Activated CD4-positive, alpha-beta T cell treated with anti-CD3 and anti-CD28 coated beads for 48 hours (primary cell): ENCODE measurements at regions not wholly inside any gene's neighbourhood (a gene's known extent, or its start where the extent isn't known, plus 50 kb on each side); places are given as distances from the start of the nearest gene placed in this dataset.
"Not testable (repeated sequence)": the region's sequence is repeated elsewhere in the genome, so short reads cannot be mapped to it uniquely, and the experiment has no call there.

Experiments
- DNase-seq: peaks from one replicate; pipeline ENCODE4 v3.0.0-alpha.2; 2020

- no peak for DNase-seq
These were observed 301.5 kb downstream of the NDUFA10 start for GRCh38 chr2:239723486-239724193.

GRCh38 chr2:239722760-239723470 lies 302.2 kb downstream of the NDUFA10 start:
- DNase-seq: no peak

DNA sequence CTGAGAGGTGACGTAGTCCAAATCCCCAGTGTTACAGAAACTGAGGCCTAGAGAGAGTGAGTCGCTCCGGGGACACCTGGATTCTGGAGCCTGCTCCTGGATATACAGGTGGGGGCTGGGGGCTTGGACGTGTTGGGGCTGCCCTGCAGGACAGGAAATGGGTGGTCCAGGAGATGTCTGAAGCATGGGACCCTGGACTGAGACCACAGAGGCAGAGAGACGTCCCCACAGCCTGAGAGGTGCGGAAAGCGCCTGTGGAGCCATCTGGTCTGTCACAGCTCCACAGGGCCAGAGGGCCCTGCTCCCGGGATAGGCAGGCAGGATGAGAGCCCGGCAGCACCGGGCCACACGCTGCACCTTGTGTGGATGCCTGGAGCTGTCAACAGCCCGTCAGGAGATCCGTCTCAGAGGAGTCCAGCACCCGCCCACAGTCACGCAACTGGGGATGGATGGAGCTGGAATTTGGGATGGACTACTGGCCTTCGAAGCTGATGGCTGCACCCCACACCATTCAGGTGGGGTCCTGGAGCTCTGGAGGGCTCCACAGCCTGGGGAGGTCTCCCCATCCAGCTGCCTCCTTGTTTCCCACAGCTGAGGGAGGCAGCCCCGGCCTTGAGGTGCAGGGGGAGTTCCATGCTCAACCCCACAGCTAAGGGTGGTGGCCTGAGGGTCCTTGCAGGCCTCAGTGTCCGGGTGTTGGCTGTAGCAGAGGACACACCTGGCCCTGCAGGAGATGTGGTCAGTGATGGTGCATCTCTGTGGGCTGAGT lies 303.0 kb downstream of the NDUFA10 start:
- DNase-seq: no peak

DNA sequence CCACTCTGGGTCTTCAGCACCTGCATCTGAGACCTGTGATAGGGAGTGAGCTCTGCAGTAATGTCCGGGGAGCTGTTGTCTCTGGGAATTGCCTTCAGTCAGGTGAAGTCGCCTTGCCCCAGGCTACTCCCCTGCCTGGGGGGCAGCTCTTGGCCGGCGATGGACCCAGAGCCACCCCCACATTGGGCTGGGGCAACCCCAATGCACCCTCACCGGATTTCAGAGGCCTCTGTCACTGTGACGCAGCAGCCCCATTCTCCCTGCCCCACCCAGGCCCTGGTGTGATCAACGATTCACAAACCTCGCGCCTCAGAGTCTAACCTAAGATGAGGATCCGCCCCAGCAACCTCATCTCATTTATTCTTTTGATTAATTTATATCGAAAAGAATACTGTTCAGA lies 303.6 kb downstream of the NDUFA10 start:
- DNase-seq: no peak

DNA sequence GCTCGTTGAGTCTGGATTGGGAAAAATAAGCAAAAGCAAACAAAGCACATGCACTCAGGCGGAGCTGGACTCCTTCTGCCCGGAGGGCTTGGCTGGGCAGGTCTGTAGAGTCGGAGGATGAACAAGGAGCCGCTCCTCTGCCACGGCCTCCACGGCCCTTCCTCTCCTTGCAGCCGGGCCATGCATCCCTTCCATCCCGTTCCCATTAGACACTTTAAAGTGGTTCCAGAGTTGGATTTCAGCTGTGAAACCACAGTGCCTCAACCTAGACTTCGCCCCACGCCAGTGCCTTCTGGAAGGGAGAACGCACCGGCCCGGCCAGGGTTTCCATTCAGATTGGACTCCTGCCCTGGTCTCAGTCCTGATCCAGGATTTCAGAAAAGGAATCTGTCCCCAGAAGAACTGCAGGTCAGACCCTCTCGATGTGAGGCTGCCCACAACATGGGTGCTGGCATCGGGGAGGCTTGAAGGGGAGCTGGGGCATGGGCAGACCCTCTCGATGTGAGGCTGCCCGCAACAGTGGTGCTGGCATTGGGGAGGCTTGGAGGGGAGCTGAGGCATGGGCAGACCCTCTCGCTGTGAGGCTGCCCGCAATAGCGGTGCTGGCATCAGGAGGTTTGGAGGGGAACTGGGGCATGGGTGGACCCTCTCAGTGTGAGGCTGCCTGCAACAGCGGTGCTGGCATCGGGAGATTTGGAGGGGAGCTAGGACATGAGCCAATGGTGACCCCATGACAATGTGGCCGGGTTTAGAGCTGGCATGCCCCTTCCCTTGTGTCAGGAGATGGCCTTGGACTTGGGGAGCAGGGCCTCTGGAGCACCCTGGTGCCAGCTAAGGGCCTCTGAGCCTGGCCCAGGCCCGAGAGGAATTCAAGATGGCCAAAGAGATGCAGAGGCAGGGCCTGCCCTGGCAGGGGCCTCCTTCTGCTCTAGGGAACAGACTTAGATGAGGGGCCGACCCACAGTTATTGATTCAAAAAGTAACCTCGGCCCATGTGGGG lies 304.5 kb downstream of the NDUFA10 start:
- DNase-seq: no peak

- DNase-seq: no peak
These were observed 305.3 kb downstream of the NDUFA10 start for GRCh38 chr2:239719791-239720360.

DNA sequence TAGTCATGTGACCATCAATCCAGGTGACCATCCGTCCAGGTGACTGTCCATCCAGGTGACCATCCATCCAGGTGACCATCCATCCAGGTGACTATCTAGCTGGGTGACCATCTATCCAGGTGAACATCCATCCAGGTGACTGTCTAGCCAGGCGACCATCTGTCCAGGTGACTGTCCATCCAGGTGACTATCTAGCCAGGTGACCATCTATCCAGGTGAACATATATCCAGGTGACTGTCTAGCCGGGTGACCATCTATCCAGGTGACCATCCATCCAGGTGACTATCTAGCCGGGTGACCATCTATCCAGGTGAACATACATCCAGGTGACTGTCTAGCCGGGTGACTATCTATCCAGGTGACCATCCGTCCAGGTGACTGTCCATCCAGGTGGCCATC lies 306.2 kb downstream of the NDUFA10 start:
- DNase-seq: not testable (repeated sequence)

DNA sequence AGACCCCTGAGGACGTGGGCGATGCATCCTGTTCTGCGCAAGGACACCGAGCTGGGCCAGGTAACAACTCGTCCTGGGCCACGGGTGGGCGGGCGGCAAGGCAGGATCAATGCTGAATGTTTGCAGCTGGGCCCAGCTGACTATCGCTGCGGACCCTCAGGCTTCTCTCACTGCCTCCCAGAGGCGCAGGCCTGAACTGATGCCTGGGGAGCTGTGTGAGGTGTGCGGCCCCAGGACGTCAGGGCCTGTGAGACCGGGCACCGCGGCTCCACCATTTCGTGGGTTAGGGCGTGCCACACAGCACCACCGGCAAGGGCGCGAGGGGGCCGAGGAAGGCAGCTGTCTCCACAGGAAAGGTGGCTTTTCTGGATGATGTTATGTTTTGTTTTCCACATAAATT lies 307.4 kb downstream of the NDUFA10 start:
- no peak for DNase-seq

- no peak for DNase-seq
These were observed 307.8 kb downstream of the NDUFA10 start for GRCh38 chr2:239717319-239717675.

DNA sequence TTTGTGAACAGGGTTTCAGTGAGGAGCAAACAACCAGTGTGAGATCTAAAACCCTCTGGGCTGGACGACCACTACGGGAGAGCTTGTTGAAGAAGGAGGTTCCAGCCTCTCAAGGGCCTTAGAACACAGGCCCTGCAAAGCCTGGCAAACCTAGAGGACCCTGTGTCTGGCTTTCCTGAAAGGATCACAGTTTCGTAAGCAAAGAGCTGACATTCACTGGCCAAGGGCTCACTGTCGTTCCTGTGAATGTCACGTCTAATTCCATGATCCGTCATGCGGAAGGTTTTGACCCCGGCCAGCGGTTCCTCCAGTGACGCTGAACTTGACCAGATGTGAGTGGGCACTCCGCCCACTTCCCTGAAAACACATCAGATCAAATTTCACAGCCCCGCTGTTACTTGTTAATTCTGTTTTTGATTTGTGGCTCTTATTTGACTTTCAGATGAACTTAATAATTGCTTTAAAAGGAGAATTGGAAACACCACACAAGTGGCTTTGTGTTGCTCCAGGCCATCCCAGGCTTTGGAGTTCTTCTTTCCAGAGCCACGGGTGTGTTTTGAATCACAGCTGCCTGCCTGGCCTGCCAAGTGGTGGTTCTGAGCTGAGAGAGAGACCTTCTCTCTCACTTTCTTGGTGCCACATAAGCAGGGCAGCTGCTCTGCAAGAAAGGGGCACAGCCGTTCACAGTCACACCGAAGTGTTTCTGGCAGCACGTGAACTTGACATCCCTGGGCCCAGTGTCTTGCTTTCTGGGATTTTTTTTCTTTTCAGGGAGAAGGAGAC lies 308.4 kb downstream of the NDUFA10 start:
- no peak for DNase-seq

DNA sequence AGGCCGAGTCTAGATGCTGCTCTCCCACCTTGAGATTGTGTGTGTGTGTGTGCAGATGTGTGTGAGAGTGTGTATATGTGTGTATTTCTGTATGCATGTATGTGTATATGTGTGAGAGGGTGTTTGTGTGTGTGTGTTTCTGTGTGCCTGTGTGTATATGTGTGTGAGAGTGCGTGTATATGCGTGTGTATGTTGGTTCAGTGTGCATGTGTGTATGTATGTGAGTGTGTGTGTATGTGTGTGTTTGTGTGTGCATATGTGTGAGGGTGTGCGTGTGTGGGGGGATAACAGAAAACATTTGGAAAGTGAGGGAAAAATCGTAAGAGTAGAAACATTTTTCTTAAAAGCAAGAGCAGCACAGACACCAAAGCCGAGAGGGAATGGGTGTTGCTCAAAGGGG lies 309.1 kb downstream of the NDUFA10 start:
- no peak for DNase-seq

DNA sequence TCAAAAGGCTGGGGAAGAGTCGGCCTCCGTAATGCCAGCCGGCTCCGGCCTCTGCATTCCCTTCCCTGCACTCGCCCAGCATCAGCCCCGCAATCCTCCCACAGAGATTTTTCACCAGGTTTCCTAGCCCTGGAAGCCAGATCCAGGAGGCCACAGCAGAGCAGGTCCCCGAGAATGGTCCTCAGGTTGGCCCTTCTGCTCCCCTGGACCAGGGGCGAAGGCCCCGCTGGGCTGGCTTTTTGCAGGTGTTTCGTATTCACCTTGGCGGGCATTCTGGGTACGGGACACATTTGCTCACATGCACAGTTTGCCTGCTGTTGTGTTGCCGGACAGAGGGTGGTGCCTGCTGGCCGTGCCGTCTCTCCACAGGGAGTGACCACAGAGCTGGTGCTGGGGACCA lies 309.5 kb downstream of the NDUFA10 start:
- DNase-seq: no peak

- DNase-seq: no peak
These were observed 309.9 kb downstream of the NDUFA10 start for GRCh38 chr2:239715202-239715601.

DNA sequence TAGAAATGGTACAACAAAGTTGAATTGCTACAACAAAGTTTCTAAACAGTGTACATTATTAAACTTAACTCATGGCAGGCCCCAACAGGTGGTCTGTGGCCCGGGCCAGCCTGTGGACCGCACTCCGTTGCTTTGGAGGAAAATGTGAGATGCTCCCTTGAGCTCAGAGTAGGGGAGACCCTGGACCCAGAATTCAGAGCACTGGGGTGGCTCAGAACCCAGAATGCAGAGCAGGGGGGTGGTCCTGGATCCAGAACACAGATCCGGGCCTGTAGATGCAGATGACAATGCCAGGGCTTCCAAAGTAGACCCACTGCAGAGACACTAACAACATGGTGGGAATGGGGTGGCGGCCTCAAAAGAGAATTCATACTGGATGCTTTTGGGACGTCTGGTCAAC lies 311.0 kb downstream of the NDUFA10 start:
- no peak for DNase-seq

DNA sequence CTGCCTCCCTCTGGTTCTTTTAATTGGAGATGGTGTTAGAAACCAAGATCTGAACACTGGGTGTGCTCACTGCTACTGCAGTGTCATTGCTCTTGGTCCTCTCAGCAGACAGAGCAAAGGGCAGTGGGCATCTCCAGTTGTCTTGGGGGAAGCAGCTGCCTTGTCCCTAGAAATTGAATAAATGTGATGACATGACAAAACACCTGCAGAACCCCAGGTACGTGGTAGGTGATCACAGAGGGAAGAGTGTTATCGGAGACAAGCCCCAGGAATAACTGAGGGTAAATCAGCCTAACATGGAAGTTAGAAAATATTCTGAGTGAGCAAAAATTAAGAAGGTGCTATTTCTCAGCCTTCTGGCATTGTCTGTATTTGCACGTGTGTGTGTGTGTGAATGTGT lies 311.9 kb upstream of the HDAC4 start:
- DNase-seq: no peak

GRCh38 chr2:239711911-239712570 lies 311.2 kb upstream of the HDAC4 start:
- no peak for DNase-seq

- no peak for DNase-seq
These were observed 310.4 kb upstream of the HDAC4 start for GRCh38 chr2:239710953-239711861.

DNA sequence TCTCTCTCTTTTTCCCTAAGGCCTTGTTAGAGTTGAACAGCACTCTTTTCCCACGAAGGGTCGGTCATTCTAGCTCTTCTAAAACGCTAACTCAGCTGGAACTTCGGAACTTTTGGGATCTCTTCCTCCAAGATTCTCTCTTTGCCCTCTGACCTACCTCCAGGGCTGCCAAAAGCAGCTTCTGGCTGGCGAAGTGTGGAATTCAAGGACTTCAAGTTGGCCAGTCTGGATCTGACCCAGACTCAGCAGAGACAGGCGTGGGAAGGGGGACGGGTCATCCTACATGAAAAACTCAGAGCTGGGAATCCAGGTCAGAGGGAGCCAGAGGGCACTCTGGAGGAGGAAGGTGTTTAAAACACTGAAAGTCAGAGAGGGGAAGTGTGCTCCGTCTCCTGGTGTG lies 305.5 kb upstream of the HDAC4 start:
- DNase-seq: no peak

GRCh38 chr2:239704737-239705136 lies 303.9 kb upstream of the HDAC4 start:
- no peak for DNase-seq

DNA sequence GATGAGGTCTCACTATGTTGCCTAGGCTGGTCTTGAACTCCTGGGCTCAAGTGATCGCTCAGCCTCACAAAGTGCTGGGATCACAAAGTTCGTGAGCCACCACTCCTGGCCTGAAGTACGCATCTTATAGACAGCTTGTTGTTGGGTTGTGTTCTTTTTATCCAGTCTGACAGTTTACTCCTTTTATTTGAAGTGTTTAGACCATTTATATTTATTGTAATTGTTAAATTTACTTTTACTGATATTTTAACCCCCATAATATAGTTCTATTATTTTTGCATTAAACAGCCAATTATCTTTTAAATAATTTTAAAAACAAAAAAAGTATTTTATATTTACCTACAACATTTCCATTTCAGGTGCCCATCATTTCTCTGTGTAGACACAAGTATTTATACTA lies 303.0 kb upstream of the HDAC4 start:
- DNase-seq: no peak
